A673 (cell line): ENCODE measurements at regions not wholly inside any gene's neighbourhood (a gene's known extent, or its start where the extent isn't known, plus 50 kb on each side); places are given as distances from the start of the nearest gene placed in this dataset.

Experiments
- BruUV-seq: library from RNA; stranded (reverse); fragments of 400-500 nt; replicated peaks from 2 replicates; lab custom pipeline; 2021; lab: Mats Ljungman, UMichigan
- CTCF ChIA-PET: fragments of 300-600 bp; sonication (Branson Sonifier 250); formaldehyde crosslinking; loops from one replicate; lab custom pipeline; 2022; ENCODE audit warnings: antibody characterized with exemption; lab: Charles Lee
- POLR2A ChIA-PET: fragments of 300-600 bp; sonication (Branson Sonifier 250); formaldehyde crosslinking; loops from one replicate; lab custom pipeline; 2022; ENCODE audit warnings: antibody characterized with exemption; ENCODE audit not compliant: low non-redundant PET; lab: Charles Lee
- DNase-seq: peaks from one replicate; pipeline ENCODE4 v3.0.0-alpha.2; 2015; ENCODE audit warnings: low spot score
- H3K27ac ChIP-seq: fragments of 200-600 bp; sonication (generic); 2 replicates; pipeline ENCODE4 v1.5.1; 2016; ENCODE audit warnings: mixed run types, low read depth, mild to moderate bottlenecking, mixed read lengths, antibody characterized with exemption, low read length; ENCODE audit not compliant: poor library complexity, severe bottlenecking
- H3K27me3 ChIP-seq: fragments of 200-600 bp; sonication (generic); replicated peaks from 2 replicates; pipeline ENCODE4 v1.6.1; 2017; ENCODE audit warnings: mixed run types, low read depth, mild to moderate bottlenecking, mixed read lengths, antibody characterized with exemption, low read length; ENCODE audit not compliant: insufficient read depth, poor library complexity
- H3K36me3 ChIP-seq: fragments of 200-600 bp; sonication (generic); 2 replicates; pipeline ENCODE4 v1.6.1; 2016; ENCODE audit warnings: mixed run types, mild to moderate bottlenecking, mixed read lengths, antibody characterized with exemption, low read length; ENCODE audit not compliant: insufficient read depth, poor library complexity, severe bottlenecking
- H3K4me1 ChIP-seq: fragments of 200-600 bp; sonication (generic); 2 replicates; pipeline ENCODE4 v1.6.1; 2017; ENCODE audit warnings: mixed run types, mild to moderate bottlenecking, mixed read lengths, antibody characterized with exemption, low read length; ENCODE audit not compliant: insufficient read depth, poor library complexity, severe bottlenecking
- H3K4me3 ChIP-seq: fragments of 200-600 bp; sonication (generic); 2 replicates; pipeline ENCODE4 v1.5.1; 2016; ENCODE audit warnings: low read depth, mixed run types, mild to moderate bottlenecking, mixed read lengths, low read length; ENCODE audit not compliant: poor library complexity, severe bottlenecking
- H3K9me3 ChIP-seq: fragments of 200-600 bp; sonication (generic); 2 replicates; pipeline ENCODE4 v1.6.1; 2016; ENCODE audit warnings: mixed run types, low read depth, mild to moderate bottlenecking, mixed read lengths, antibody characterized with exemption, low read length; ENCODE audit not compliant: poor library complexity, severe bottlenecking
- CTCF ChIP-seq: fragments of 300-800, 200-600 bp; sonication (generic); conservative IDR thresholded peaks from 2 replicates; pipeline ENCODE4 v1.5.1; 2017; ENCODE audit warnings: low read depth, mild to moderate bottlenecking, antibody characterized with exemption, low read length, moderate library complexity, mixed read lengths
- EZH2 ChIP-seq: fragments of 200-600 bp; sonication (generic); IDR thresholded peaks from 2 replicates; pipeline ENCODE4 v1.6.1; 2017; ENCODE audit warnings: borderline replicate concordance, low read depth, mild to moderate bottlenecking, mixed read lengths, antibody characterized with exemption, low read length; ENCODE audit not compliant: poor library complexity, severe bottlenecking
- intact Hi-C: fragments of 100-400 bp; cut with micrococcal nuclease; formaldehyde crosslinking; loops from one replicate; pipeline ENCODE4 v1.10.0; 2022; ENCODE audit not compliant: unreplicated experiment

GRCh38 chr6:48912503-48912902 is 550.5 kb downstream of the MMUT start:
- no peaks in the 10 kb centered on the region for H3K4me1 ChIP-seq
- H3K27me3 ChIP-seq, result no peaks in the 10 kb centered on the region
- no peak overlapping the region for H3K4me3 ChIP-seq
- no peaks in the 10 kb centered on the region for H3K36me3 ChIP-seq
- H3K9me3 ChIP-seq, result no peaks in the 10 kb centered on the region
- ChIA-PET POLR2A (no interaction called here), CTCF (no interaction called here)
- H3K27ac ChIP-seq, result no peak overlapping the region
- intact Hi-C loops, result no loop called here
- DNase-seq, result no peak
- no TSS peak for BruUV-seq
- TF ChIP-seq CTCF (no peak), EZH2 (no peak)

- no peaks in the 10 kb centered on the region for H3K9me3 ChIP-seq
- no peaks in the 10 kb centered on the region for H3K27me3 ChIP-seq
- no peaks in the 10 kb centered on the region for H3K4me1 ChIP-seq
- no peak overlapping the region for H3K27ac ChIP-seq
- ChIA-PET POLR2A (no interaction called here), CTCF (no interaction called here)
- DNase-seq, result no peak
- BruUV-seq, result no TSS peak
- no peak for TF ChIP-seq CTCF
- TF ChIP-seq EZH2, result no peak
- intact Hi-C loops, result no loop called here
- H3K4me3 ChIP-seq, result no peak overlapping the region
- H3K36me3 ChIP-seq, result no peaks in the 10 kb centered on the region
Measured at GRCh38 chr6:48904809-48905208, 558.2 kb downstream of the MMUT start.

GRCh38 chr6:48894469-48894868 is 568.6 kb downstream of the MMUT start:
- POLR2A ChIA-PET, result no interaction called here
- Histone ChIP-seq H3K36me3 (no peaks in the 10 kb centered on the region), H3K4me1 (no peaks in the 10 kb centered on the region), H3K9me3 (no peaks in the 10 kb centered on the region), H3K27ac (no peak overlapping the region), H3K4me3 (no peak overlapping the region), H3K27me3 (no peaks in the 10 kb centered on the region)
- TF ChIP-seq EZH2 (no peak), CTCF (no peak)
- DNase-seq, result no peak
- no TSS peak for BruUV-seq
- CTCF ChIA-PET, result no interaction called here
- intact Hi-C loops, result no loop called here
